ENCODE measurements at regions not wholly inside any gene's neighbourhood (a gene's known extent, or its start where the extent isn't known, plus 50 kb on each side); places are given as distances from the start of the nearest gene placed in this dataset.

GRCh38 chr1:193413376-193413775 lies 227.0 kb upstream of the B3GALT2 start:
- Histone ChIP-seq H3K9me3 (no peaks in the 10 kb centered on the region), H3K27ac (no peak overlapping the region), H3K27me3 (no peaks in the 10 kb centered on the region), H3K4me3 (no peak overlapping the region), H3K36me3 (no peaks in the 10 kb centered on the region), H3K4me1 (peaks cover 0 to 31% (median 12%) of the 10 kb centered on the region in 12 donors)
- ATAC-seq: no peak
- intact Hi-C loops (cut with DNase I): loop anchor here in 2 of 10 donors (5.0 to 10.0 kb wide), 2 partner anchors 226 to 661 kb away; partner anchors contain the start of gene B3GALT2 (in 1 of the 2)
- TF ChIP-seq CTCF (IDR thresholded peaks at IDR 0.05) (no peak), POLR2A (IDR thresholded peaks at IDR 0.05) (no peak)
- 94 to 99% (median 97%) methylated on average over 3 of the region's 3 CpGs for WGBS, 4 donors
- DNase-seq: no peak

GRCh38 chr1:193412748-193413147 lies 226.3 kb upstream of the B3GALT2 start:
- TF ChIP-seq POLR2A (IDR thresholded peaks at IDR 0.05) (no peak), CTCF (IDR thresholded peaks at IDR 0.05) (no peak)
- no peak overlapping the region for H3K27ac ChIP-seq
- H3K4me1 ChIP-seq: peaks cover 0 to 35% (median 9%) of the 10 kb centered on the region in 12 donors
- no peaks in the 10 kb centered on the region for H3K27me3 ChIP-seq
- intact Hi-C loops (cut with DNase I): loop anchor here in 2 of 10 donors (5.0 to 10.0 kb wide), 2 partner anchors 225 to 662 kb away; partner anchors contain the start of gene B3GALT2 (in 1 of the 2)
- DNase-seq (no peak), ATAC-seq (no peak)
- H3K9me3 ChIP-seq: no peaks in the 10 kb centered on the region
- H3K4me3 ChIP-seq: no peak overlapping the region
- WGBS, 4 donors: 95 to 100% (median 95%) methylated on average over 1 of the region's 1 CpG
- H3K36me3 ChIP-seq: no peaks in the 10 kb centered on the region

GRCh38 chr1:193411714-193412113 lies 225.3 kb upstream of the B3GALT2 start:
- WGBS, 4 donors: 56 to 68% (median 63%) methylated on average over 5 of the region's 5 CpGs
- Histone ChIP-seq H3K4me1 (peaks cover 0 to 31% (median 6%) of the 10 kb centered on the region in 12 donors), H3K9me3 (no peaks in the 10 kb centered on the region), H3K36me3 (no peaks in the 10 kb centered on the region), H3K27ac (no peak overlapping the region), H3K27me3 (no peaks in the 10 kb centered on the region), H3K4me3 (no peak overlapping the region)
- no peak for TF ChIP-seq POLR2A (IDR thresholded peaks at IDR 0.05)
- TF ChIP-seq CTCF (IDR thresholded peaks at IDR 0.05): no peak
- no peak for DNase-seq
- no peak for ATAC-seq
- intact Hi-C loops (cut with DNase I): loop anchor here in 2 of 10 donors (5.0 to 10.0 kb wide), 2 partner anchors 224 to 663 kb away; partner anchors contain the start of gene B3GALT2 (in 1 of the 2)

- TF ChIP-seq POLR2A (IDR thresholded peaks at IDR 0.05): no peak
- no peak for TF ChIP-seq CTCF (IDR thresholded peaks at IDR 0.05)
- intact Hi-C loops (cut with DNase I): loop anchor here in 2 of 10 donors (5.0 to 10.0 kb wide), 2 partner anchors 224 to 664 kb away; partner anchors contain the start of gene B3GALT2 (in 1 of the 2)
- WGBS, 4 donors: 77 to 87% (median 83%) methylated on average over 2 of the region's 2 CpGs
- ATAC-seq (no peak), DNase-seq (no peak)
- H3K4me3 ChIP-seq: no peak overlapping the region
- H3K4me1 ChIP-seq: peaks cover 0 to 31% (median 8%) of the 10 kb centered on the region in 12 donors
- H3K9me3 ChIP-seq: no peaks in the 10 kb centered on the region
- H3K27ac ChIP-seq: no peak overlapping the region
- H3K36me3 ChIP-seq: no peaks in the 10 kb centered on the region
- H3K27me3 ChIP-seq: no peaks in the 10 kb centered on the region
Observed at GRCh38 chr1:193411215-193411614, 224.8 kb upstream of the B3GALT2 start.

Measured in heart left ventricle (tissue), 16 donors.